ENCODE measurements at regions not wholly inside any gene's neighbourhood (a gene's known extent, or its start where the extent isn't known, plus 50 kb on each side); places are given as distances from the start of the nearest gene placed in this dataset.

DNA sequence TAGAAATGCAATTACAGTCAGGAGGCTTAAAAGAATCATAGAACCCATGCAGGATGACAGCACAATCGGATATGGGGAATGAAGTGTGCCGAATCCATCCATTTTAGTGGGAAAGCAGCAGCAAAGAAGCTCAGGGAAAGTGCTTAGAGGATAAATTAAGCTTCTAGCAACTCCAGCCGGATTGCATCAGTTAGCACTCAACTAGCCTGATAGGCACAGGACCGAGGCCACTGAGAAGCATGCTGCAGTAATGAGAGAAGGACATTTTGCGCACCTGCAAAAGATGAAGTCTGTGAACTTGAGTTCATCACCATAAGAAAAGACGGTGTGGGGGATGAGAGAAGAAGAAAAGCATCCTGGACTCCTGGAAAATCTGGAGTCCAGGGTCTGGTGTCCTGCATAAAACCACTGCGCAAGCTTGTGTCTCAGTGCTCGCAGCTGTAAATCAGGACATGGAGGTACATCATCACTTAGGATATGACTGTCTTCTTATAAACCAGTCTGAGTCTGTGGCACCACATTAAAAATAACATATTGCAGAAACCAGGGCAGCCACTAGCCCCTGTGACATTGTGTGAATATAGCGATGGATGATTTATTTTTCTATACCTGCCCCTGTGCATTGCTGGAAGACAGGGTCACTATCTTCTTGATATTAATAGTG is 665.5 kb upstream of the SOX11 start:
- DNase-seq = no peak

- no peak for DNase-seq
Observed at GRCh38 chr2:5035057-5035488, 657.1 kb upstream of the SOX11 start.

DNA sequence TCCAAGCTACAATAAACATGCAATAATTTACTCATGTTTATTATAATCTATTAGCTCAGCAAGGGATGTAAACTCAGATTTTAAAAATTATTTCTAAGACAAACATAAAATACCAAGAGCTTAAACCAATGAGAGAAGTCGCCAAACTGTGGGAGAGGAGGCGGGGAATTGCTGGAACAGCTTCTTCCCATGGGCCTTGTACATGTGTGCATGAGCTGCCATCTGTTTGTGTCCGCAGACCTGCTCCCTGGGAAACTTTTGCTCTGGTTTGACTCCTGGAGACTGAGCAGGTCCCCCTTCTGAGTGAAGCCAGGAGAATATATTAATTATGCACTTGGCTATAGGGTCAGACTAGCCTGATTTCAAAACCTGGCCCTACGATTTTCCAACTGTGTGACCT is 655.9 kb upstream of the SOX11 start:
- no peak for DNase-seq

DNA sequence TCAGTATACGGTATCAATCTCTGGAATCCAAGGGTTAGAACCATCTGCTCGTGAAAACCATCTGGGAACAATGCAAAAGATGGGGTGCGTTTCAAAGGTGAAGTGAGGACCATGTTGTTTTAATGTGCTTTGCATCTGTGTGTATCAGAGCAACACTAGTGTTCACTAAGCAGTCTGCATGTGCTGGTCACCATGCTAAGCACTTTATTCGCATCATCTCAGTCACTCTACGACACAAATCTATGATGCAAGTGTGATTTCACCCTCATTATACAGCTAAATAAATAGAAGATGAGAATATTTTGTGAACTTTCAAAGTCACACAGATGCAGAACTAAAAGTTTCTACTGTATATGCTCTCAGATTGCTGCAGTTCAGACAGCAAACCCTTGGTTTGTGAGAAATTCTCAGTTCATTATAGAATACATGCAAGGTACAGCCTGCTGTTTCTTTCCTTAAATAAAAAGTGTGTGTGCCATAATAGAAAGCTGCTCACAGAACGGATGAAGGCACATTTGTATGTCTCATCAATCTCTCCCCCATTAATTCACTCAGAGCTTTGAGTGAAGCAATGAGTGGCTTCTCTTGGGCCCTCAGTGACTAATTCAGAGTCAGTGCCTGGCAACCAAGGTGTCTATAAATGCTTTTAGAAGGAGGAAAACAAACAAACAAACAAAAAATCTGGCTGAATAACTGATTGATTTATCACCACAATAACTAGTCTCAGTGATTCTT is 652.8 kb upstream of the SOX11 start:
- no peak for DNase-seq

- no peak for DNase-seq
Observed at GRCh38 chr2:5040571-5040970, 651.6 kb upstream of the SOX11 start.

DNA sequence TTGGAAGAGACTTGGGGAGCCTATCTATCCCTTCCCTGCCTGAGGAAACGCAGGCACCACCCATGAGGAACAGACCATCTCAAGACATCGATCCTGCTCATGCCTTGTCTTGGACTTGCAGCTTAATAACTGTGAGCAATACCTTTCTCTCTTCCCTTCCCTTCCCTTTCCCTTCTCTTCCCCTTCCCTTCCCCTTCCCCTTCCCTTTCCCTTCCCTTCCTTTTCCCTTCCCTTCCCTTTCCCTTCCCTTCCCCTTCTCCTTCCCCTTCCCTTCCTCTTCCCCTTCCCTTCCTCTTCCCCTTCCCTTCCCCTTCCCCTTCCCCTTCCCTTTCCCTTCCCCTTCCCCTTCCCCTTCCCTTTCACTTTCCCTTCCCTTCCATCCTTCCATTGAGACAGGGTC is 650.7 kb upstream of the SOX11 start:
- no peak for DNase-seq

GRCh38 chr2:5042666-5043440 is 649.3 kb upstream of the SOX11 start:
- no peak for DNase-seq

GRCh38 chr2:5051300-5051699 is 640.9 kb upstream of the SOX11 start:
- no peak for DNase-seq

GRCh38 chr2:5052905-5053304 is 639.3 kb upstream of the SOX11 start:
- DNase-seq = no peak

DNA sequence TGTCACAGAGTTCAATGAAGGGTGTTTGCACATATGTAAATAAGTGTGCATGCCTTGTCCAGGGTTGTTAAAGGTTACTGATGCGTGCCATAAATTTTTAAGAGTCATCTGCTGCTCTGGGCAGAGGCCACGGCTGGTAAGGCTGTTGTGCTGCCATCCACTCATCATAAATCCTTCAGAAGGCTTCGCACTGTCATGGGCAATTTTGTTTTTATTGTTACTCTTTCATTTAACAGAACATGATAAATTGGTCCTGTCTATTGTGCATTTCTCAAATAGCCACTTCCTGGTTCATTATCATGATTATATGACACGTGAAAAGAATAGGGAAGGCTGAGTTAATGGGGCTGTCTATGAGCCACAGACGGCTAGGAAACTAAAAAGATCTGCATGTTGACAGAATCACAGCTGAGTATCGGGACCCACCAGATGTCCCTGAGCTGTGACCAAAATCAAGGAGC is 634.3 kb upstream of the SOX11 start:
- DNase-seq = peak; percentile 39 to 64

DNA sequence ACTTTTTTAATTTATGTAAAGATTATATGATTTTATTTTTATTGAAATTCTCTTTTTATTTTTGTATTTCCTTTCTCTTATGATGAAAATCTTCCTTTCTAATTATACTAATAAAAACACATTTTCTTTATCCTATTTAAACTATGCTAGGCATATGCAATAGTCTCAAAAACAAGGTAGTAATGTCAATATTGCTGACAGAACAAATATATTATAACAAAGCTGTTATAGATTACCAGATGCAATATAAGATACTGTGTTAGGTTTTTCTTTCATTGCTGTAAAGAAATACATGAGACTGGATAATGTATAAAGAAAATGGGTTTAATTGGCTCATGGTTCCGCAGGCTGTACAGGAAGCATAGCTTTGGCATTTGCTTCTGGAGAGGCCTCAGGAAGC is 631.2 kb upstream of the SOX11 start:
- DNase-seq = no peak

DNA sequence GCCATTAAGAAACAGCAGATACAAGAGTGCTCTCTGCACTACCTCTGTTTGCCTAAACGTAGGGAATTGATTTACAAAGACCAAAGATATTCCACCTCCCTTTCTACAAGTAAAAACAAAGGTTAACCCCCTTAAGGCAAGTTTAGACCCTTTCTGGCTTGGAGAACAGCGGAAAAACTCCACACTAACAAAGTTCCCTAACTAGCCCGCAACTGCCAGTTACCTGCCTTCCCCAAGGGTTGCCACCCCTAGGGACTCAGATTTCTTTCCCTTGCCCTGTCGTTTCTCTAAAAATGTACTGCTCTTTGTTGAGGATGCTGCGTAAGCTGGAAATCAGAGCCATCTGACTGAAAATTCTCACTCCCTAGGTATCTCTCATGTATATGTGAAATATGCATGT is 627.5 kb upstream of the SOX11 start:
- DNase-seq = no peak

DNA sequence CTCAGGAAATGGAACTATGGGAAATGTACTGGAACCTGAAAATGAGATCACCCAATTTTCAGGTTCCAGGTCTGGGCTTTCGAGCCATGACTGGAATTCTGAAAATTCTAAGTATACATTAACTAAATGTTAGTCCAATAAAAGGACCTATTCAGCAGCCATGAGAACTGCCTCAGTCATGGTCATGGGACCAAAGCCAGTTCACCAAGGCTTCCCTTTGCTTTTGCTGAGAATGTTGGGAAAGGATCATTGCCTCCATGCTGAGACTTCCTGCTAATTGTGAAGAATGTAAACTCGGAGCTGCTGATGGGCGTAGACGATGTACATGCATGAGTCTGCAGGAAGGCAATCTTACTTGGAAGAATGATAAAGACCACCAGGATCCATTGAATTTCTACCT is 624.4 kb upstream of the SOX11 start:
- no peak for DNase-seq

DNA sequence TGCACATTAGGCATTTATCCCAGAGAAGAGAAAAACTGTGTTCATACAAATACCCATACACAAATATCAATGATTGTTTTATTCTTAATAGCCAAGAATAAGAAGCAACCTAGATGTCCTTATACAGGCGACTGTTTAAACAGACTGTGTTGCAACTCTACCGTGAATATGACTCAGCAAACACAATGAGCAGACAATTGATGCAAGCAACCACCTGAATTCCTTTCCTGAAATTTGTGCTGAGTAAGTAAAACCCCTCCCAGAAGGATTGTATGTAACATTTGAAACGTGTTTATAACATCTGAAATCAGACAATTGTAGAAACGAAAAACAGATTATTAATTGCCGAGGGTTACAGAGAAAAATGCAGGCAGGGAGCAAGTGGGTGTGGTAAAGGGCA is 621.9 kb upstream of the SOX11 start:
- DNase-seq = no peak

- DNase-seq = no peak
Observed at GRCh38 chr2:5074733-5075132, 617.5 kb upstream of the SOX11 start.

DNA sequence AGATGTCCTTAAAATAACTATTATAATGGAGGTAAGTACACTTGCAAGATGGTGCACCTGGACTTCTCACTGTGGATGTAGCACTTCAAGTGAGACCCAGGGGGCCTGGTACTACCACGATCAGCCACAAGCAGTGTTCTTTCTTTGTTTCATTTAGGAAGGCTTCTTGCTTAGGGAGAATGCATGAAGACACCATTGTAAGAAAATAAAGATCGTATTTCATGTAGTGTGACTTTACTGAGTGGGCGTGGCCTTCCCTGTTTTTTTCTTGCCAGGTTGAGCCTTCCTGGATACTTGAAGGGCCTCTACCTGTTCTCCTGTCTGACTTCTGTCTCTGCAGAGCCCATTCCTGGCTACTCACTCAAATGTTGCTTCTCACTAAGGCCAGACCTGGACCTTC is 615.6 kb upstream of the SOX11 start:
- no peak for DNase-seq

DNA sequence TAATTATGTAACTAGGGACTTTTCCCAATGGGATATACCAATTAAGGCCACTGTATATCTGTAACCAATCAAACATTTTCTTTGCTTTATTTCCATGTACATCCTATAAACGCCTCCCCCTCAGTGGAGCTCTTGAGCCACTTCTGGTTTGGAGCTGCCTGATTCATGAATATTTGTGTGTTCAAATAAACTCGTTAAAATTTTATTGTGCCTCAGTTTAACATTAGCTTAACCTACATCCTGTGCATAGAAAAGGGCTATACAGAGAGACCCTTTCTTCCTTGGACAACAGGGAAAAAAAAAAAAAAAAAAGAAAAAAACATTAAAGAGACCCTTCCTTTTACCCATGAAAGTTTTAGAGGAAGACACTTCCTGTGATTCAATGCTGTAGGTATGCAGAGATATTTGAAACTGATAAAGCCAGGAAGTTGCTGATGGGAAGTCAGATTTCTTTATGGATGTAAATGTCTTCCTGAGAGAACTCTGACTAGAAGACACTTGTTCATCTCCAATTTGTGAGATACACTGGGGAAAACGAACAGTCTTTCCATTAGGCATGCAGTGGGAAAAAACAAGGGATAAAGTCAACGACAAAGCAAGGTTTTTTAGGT is 614.6 kb upstream of the SOX11 start:
- DNase-seq = peak in 1 of 2 experiments; percentile 5

DNA sequence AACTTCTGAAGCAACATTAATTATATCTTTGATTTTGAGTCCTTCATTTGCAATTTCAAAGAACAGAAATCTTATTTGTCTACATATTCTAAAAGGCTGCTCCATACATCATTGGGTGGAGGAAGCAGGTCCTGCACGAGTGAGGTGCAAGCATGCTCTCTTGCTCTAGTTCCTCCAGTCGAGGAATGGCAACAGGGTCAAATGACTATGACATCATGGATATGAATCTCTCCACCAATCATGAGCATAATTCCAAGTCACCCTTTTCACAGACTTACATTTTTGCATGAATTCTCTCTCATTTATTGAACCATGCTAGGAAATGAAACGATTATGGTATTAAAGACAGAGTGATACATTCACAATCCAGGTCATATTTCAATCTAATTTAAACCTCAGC is 608.8 kb upstream of the SOX11 start:
- no peak for DNase-seq

GRCh38 chr2:5089409-5089808 is 602.8 kb upstream of the SOX11 start:
- no peak for DNase-seq

DNA sequence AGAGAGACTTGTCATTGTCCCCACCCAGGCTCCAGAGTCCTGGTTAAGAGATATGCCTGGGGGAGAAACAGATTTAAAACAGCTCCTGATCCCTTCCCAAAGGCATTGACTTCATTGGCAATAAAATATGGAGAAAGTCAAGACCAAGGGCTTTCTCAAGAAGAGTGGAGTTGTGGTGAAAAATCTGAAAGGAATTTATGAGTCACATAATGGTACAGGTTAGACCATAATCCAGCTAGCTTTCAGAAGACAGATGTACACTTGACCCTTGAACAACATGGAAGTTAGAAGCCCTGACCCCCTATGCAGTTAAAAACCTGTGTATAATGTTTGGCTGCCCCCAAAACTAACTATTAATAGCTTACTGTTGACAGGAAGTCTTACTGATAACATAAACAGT is 599.1 kb upstream of the SOX11 start:
- no peak for DNase-seq

- DNase-seq = no peak
Observed at GRCh38 chr2:5093518-5093917, 598.7 kb upstream of the SOX11 start.

- no peak for DNase-seq
Observed at GRCh38 chr2:5094192-5094591, 598.0 kb upstream of the SOX11 start.

DNA sequence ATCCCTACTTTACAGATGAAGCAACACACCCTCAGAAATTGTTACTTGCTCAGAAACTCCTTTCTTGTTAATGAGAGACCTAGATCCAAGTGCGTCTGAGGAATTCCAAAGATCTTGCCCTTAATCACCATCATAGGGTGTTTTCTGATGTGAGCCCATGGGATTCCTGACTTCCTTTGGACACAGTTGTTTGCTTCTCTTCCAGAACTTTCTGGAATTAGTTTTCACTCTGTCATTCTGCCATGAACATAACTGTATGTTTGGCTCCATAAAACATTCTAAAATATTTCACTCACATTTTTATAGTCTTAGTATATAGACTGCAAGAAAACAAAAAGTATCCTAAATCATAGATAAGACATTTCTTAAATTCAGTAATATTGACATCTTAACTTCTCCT is 593.9 kb upstream of the SOX11 start:
- no peak for DNase-seq

DNA sequence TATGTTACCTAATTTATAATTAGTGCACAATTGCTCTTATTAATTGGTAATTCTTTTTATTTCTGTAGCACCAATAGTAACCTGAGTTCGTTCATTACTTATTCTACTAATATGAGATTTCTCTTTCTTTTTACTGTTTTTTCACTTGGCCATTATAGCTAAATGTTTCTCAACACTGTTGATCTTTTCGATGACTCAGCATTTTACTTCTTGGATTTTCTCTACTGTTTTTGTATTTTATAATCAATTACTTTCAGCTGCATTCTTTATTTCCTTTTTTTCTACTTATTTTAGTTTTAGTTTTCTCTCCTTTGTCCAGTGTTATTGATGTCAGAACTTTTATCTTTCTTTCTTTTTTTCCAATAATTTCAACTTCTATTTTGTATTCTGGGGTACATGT is 589.4 kb upstream of the SOX11 start:
- DNase-seq = no peak

Measured in NCI-H526 (cell line).